ENCODE measurements at regions not wholly inside any gene's neighbourhood (a gene's known extent, or its start where the extent isn't known, plus 50 kb on each side); places are given as distances from the start of the nearest gene placed in this dataset.

DNA sequence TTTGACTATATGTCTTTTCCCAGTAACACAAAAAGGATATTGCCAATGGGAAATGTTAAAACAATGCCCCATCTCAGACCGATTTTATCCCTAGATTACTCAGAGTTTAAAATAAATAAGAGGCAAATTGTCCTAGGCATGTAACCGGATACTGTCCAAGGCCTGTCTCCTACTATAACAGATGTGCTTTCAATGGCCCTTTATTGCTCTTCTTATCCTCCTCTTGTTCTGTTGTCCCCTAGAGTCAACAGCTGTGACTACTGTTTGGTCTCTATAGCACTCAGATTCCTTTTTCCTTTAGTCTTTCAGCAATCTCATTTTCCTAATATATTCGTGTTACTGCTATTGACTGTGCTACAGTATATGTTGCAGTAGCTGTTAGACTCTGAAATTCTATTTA lies 66.8 kb upstream of the PLS3 start:
- DNase-seq: no peak

DNA sequence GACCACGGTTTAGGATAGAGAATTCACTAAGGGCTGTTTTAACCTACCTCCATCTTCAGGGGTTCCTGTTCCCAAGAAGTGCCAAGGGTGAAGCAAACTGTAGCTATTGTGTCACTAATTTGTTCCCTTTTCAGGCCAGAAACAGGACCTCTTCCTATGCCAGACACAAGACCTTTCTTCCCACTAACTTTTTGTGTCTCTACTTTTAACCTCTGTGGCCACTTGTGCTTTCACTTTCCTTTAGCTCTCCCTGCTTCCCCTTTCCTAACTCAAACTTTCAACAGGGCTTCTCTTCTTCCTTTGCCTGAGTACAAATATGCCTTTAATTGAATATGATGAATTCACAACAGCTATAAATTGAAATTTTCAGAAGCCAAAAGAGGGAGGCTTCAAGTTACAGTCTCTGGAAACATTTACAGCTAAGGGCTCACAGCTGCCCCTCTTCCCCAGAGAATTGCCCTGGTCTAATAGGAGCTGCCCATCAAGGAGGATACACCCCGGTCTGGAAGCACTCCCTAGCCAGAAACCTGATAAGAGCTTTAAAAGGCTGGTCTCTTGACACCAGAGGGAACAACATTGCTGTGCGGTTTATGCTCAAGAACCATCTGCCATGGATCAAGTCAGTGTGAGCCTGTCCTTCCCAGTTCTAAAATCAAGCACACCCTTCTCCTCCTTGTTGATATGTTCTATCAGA lies 61.7 kb upstream of the PLS3 start:
- DNase-seq: peak; percentile 39

DNA sequence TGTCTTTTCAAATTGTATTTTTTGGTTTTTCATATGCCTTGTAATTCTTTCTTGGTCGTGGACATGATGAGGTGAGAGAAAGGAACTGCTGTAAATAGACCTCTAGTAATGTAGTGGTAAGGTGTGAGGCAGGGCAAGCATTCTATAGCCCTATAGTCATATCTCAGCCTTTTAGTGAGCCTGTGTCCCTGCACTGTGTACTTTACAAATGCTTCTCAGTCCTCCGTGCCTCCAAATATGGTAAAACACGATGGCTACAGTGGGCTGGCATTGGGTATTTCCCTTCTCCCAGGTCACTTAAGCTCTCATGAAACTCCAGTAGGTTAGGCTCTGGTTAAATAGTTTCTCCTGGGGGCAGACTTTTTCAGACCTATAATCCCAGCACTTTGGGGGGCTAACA lies 57.9 kb upstream of the PLS3 start:
- DNase-seq: no peak

DNA sequence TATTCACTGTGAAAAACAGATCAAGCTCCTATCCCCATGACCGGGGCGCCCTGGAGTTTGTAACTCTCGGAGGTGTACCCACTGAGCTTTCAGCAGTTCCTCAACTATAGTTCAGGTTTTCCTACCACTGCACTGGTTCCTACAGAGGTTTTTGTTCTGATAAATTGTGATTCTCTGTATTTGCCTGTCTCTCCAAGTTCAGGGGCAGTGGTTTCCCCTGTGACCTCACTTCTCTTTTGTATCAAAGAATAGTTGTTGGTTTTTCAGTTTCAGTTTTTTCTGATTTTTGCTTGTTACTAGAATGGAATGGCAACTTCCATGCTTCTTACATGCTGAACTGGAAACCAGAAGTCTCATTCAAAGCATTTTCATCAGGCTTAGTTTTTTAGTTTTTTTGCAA lies 56.8 kb upstream of the PLS3 start:
- DNase-seq: no peak
